ENCODE measurements at regions not wholly inside any gene's neighbourhood (a gene's known extent, or its start where the extent isn't known, plus 50 kb on each side); places are given as distances from the start of the nearest gene placed in this dataset.

- peaks cover 9% of the 10 kb centered on the region; the same call in 1 of the 2 replicates for H3K27me3 ChIP-seq (ENCODE audit: control insufficient read depth, insufficient read depth, low read length)
- no peak overlapping the region for H4K5ac ChIP-seq (ENCODE audit: low read depth, low read length)
- no peak overlapping the region for H2AK9ac ChIP-seq (replicated peaks; ENCODE audit: low read depth, low read length, poor library complexity)
- no peak overlapping the region for H2AK5ac ChIP-seq (ENCODE audit: low read depth, low read length)
- no peak overlapping the region for H3K56ac ChIP-seq (ENCODE audit: extremely low read depth, insufficient read depth, low read length)
- no peak overlapping the region for H3K4ac ChIP-seq (ENCODE audit: low read depth, low read length)
- H4K20me1 ChIP-seq (ENCODE audit: insufficient read depth, low read length): no peaks in the 10 kb centered on the region
- no peaks in the 10 kb centered on the region for H3K36me3 ChIP-seq (ENCODE audit: control insufficient read depth, insufficient read depth, low read length)
- ATAC-seq (ENCODE audit: low read depth) (no peak), DNase-seq (no peak)
- intact Hi-C loops (cut with micrococcal nuclease) (no loop called here), in situ Hi-C loops (cut with MboI; ENCODE audit: low sequenced_read_pairs) (no loop called here), dilution Hi-C loops (cut with HindIII; ENCODE audit: low sequenced_read_pairs, unreplicated experiment) (no loop called here)
- no peak overlapping the region for H3K14ac ChIP-seq (replicated peaks; ENCODE audit: low read depth, low read length)
- H2AFZ ChIP-seq (replicated peaks; ENCODE audit: low read length, poor library complexity): no peak overlapping the region
- H3K4me3 ChIP-seq (ENCODE audit: insufficient read depth, low read depth, low read length): no peak overlapping the region
- BruUV-seq (replicated peaks): no TSS peak
- POLR2A ChIA-PET (ENCODE audit: unreplicated experiment): no interaction called here
- CTCF ChIA-PET: no interaction called here
- H3K9me1 ChIP-seq (ENCODE audit: insufficient read depth, low read length): peaks cover 6% of the 10 kb centered on the region
- H4K91ac ChIP-seq (ENCODE audit: insufficient read depth, low read depth, low read length): no peak overlapping the region
- no peaks in the 10 kb centered on the region; a peak in 1 of 4 replicates for H3K79me1 ChIP-seq (ENCODE audit: low read depth in 1 of 2, low read length in 2 of 2)
- H3K9me3 ChIP-seq (ENCODE audit: control insufficient read depth, insufficient read depth, low read length): no peaks in the 10 kb centered on the region
- no peak overlapping the region for H3K27ac ChIP-seq (ENCODE audit: insufficient read depth, low read length)
- H2BK20ac ChIP-seq (ENCODE audit: low read depth, low read length): no peak overlapping the region
- H2BK120ac ChIP-seq (ENCODE audit: low read depth, low read length): no peak overlapping the region
- H2BK15ac ChIP-seq (ENCODE audit: low read depth, low read length): no peak overlapping the region
- H3K9ac ChIP-seq (ENCODE audit: low read depth, low read length): no peak overlapping the region
- no peak overlapping the region for H3K23ac ChIP-seq (ENCODE audit: low read depth, low read length)
- H3K4me2 ChIP-seq (ENCODE audit: low read depth, low read length): no peak overlapping the region
- H2BK5ac ChIP-seq (ENCODE audit: low read depth, low read length, poor library complexity, severe bottlenecking): no peak overlapping the region
- TF ChIP-seq NFE2L2 (IDR thresholded peaks at IDR 0.05; ENCODE audit: low read depth, low read length): no peak
- no peak for TF ChIP-seq MAFK (IDR thresholded peaks at IDR 0.05; ENCODE audit: low read depth, low read length)
- TF ChIP-seq RFX5 (IDR thresholded peaks at IDR 0.05; ENCODE audit: low read depth, low read length): no peak
- no peak for TF ChIP-seq RAD21 (IDR thresholded peaks at IDR 0.05; ENCODE audit: low read length)
- TF ChIP-seq POLR2A (IDR thresholded peaks at IDR 0.05; ENCODE audit: low read depth, low read length): no peak
- TF ChIP-seq CEBPB (IDR thresholded peaks at IDR 0.05; ENCODE audit: low read depth, low read length): no peak
- no peak for TF ChIP-seq MXI1 (IDR thresholded peaks at IDR 0.05; ENCODE audit: borderline replicate concordance, low read depth, low read length)
- H3K18ac ChIP-seq (ENCODE audit: low read depth, low read length): no peak overlapping the region
- 89% methylated on average over 6 of the region's 18 CpGs; no CpG with 5 or more reads in 1 of the 2 experiments for WGBS, 2 experiments (ENCODE audit: extremely low coverage in 2 of 2, insufficient read length in 1 of 2)
- no peak overlapping the region for H4K8ac ChIP-seq (ENCODE audit: low read depth in 2 of 2, low read length in 2 of 2)
- H3K4me1 ChIP-seq (ENCODE audit: control insufficient read depth, insufficient read depth, low read length): peaks cover 11% of the 10 kb centered on the region
Observed at GRCh38 chr7:61576-62360, 130.6 kb upstream of the FAM20C start.

Measured in IMR-90 (cell line).